ENCODE measurements at regions not wholly inside any gene's neighbourhood (a gene's known extent, or its start where the extent isn't known, plus 50 kb on each side); places are given as distances from the start of the nearest gene placed in this dataset.

DNA sequence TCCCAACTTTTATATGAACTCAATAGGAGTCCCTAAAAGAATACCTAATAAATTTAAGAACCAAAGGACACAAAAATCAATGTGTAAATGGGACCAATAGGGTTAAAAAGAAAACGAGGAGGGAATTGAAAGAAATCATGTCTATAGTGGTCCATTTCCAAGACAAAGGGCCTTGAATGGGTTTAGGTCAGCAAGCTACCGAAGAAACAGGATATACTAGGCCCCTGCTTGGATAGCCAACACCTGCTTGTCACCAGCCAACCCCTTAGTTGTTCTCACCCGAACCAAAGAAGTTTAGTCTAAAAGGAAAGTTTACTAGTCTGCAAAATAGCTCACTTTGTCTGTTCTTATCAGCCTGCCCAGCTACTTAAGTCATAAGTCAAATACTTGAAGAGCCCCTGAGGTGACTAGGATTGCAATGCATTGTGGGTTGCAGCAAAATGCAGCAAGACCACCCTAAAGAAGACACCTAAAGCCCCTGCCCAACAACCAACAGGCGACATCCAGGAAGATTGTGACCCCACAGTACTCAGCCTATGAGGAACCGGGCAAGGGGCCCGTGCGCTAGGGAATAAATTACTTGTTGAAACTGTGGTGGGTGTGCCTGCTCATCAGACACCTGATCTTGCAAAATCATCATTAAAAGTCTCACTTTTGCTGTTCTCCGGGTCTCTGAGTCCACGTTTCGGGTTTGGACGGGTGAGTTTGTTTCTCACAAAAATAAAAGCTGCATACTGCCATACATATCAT, 183.9 kb upstream of the PPP1R26 start:
- TF ChIP-seq, protein P1, sequence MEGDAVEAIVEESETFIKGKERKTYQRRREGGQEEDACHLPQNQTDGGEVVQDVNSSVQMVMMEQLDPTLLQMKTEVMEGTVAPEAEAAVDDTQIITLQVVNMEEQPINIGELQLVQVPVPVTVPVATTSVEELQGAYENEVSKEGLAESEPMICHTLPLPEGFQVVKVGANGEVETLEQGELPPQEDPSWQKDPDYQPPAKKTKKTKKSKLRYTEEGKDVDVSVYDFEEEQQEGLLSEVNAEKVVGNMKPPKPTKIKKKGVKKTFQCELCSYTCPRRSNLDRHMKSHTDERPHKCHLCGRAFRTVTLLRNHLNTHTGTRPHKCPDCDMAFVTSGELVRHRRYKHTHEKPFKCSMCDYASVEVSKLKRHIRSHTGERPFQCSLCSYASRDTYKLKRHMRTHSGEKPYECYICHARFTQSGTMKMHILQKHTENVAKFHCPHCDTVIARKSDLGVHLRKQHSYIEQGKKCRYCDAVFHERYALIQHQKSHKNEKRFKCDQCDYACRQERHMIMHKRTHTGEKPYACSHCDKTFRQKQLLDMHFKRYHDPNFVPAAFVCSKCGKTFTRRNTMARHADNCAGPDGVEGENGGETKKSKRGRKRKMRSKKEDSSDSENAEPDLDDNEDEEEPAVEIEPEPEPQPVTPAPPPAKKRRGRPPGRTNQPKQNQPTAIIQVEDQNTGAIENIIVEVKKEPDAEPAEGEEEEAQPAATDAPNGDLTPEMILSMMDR (IDR thresholded peaks at IDR 0.05): no peak
- no peak for TF ChIP-seq EZH2 (IDR thresholded peaks at IDR 0.05; ENCODE audit: borderline replicate concordance, insufficient read depth, low read depth, low read length, poor library complexity, severe bottlenecking)
